ENCODE measurements at regions not wholly inside any gene's neighbourhood (a gene's known extent, or its start where the extent isn't known, plus 50 kb on each side); places are given as distances from the start of the nearest gene placed in this dataset.
A peak's percentile ranks its signal among the peaks of the same experiment; 100 is the strongest.

GRCh38 chr5:15447209-15447608 lies 52.8 kb upstream of the FBXL7 start:
- no peak for DNase-seq (ENCODE audit: low read depth)

- no peak for DNase-seq (ENCODE audit: low read depth)
Observed at GRCh38 chr5:15446552-15446951, 53.4 kb upstream of the FBXL7 start.

GRCh38 chr5:15442193-15442570 lies 57.8 kb upstream of the FBXL7 start:
- no peak for DNase-seq (ENCODE audit: low read depth)

GRCh38 chr5:15441433-15442192 lies 58.4 kb upstream of the FBXL7 start:
- no peak for DNase-seq (ENCODE audit: low read depth)

- no peak for DNase-seq (ENCODE audit: low read depth)
Observed at GRCh38 chr5:15440434-15440833, 59.5 kb upstream of the FBXL7 start.

- no peak for DNase-seq (ENCODE audit: low read depth)
Observed at GRCh38 chr5:15439801-15440200, 60.2 kb upstream of the FBXL7 start.

- no peak for DNase-seq (ENCODE audit: low read depth)
Observed at GRCh38 chr5:15433709-15434108, 66.3 kb upstream of the FBXL7 start.

GRCh38 chr5:15431923-15432322 lies 68.1 kb upstream of the FBXL7 start:
- no peak for DNase-seq (ENCODE audit: low read depth)

- no peak for DNase-seq (ENCODE audit: low read depth)
Observed at GRCh38 chr5:15425766-15426165, 74.2 kb upstream of the FBXL7 start.

GRCh38 chr5:15424769-15425168 lies 75.2 kb upstream of the FBXL7 start:
- DNase-seq (ENCODE audit: low read depth) = no peak

GRCh38 chr5:15421921-15422412 lies 78.0 kb upstream of the FBXL7 start:
- peak; percentile 70 for DNase-seq (ENCODE audit: low read depth)

GRCh38 chr5:15421381-15421780 lies 78.6 kb upstream of the FBXL7 start:
- no peak for DNase-seq (ENCODE audit: low read depth)

- DNase-seq (ENCODE audit: low read depth) = no peak
Observed at GRCh38 chr5:15420201-15420600, 79.8 kb upstream of the FBXL7 start.

- no peak for DNase-seq (ENCODE audit: low read depth)
Observed at GRCh38 chr5:15417156-15417555, 82.8 kb upstream of the FBXL7 start.

- no peak for DNase-seq (ENCODE audit: low read depth)
Observed at GRCh38 chr5:15406478-15406877, 93.5 kb upstream of the FBXL7 start.

- no peak for DNase-seq (ENCODE audit: low read depth)
Observed at GRCh38 chr5:15393146-15393545, 106.8 kb upstream of the FBXL7 start.

- DNase-seq (ENCODE audit: low read depth) = no peak
Observed at GRCh38 chr5:15391704-15392397, 108.1 kb upstream of the FBXL7 start.

- DNase-seq (ENCODE audit: low read depth) = no peak
Observed at GRCh38 chr5:15388866-15389265, 111.1 kb upstream of the FBXL7 start.

GRCh38 chr5:15387931-15388524 lies 112.0 kb upstream of the FBXL7 start:
- DNase-seq (ENCODE audit: low read depth) = no peak

- DNase-seq (ENCODE audit: low read depth) = no peak
Observed at GRCh38 chr5:15386122-15386521, 113.9 kb upstream of the FBXL7 start.

- no peak for DNase-seq (ENCODE audit: low read depth)
Observed at GRCh38 chr5:15385553-15385952, 114.4 kb upstream of the FBXL7 start.

GRCh38 chr5:15385037-15385436 lies 114.9 kb upstream of the FBXL7 start:
- no peak for DNase-seq (ENCODE audit: low read depth)

- DNase-seq (ENCODE audit: low read depth) = no peak
Observed at GRCh38 chr5:15384581-15384980, 115.4 kb upstream of the FBXL7 start.

Measured in forelimb muscle (tissue), 1 donor.